H9 (cell line): ENCODE measurements at regions not wholly inside any gene's neighbourhood (a gene's known extent, or its start where the extent isn't known, plus 50 kb on each side); places are given as distances from the start of the nearest gene placed in this dataset.
"Not testable (repeated sequence)": the region's sequence is repeated elsewhere in the genome, so short reads cannot be mapped to it uniquely, and the experiment has no call there.

Experiments used
- DNase-seq: peaks from one replicate; pipeline ENCODE4 v3.0.0-alpha.2; 2017
- H2AFZ ChIP-seq: one replicate; pipeline ENCODE4 v1.6.1; 2013; ENCODE audit warnings: mild to moderate bottlenecking, low read length, control low read depth, moderate library complexity
- H2AK5ac ChIP-seq: 2 replicates; pipeline ENCODE4 v1.6.1; 2013; ENCODE audit warnings: low read length, control low read depth, mixed read lengths; ENCODE audit not compliant: insufficient read length
- H2BK120ac ChIP-seq: one replicate; pipeline ENCODE4 v1.6.1; 2013; ENCODE audit warnings: low read depth, mild to moderate bottlenecking, low read length, control low read depth, inconsistent platforms; ENCODE audit not compliant: poor library complexity, severe bottlenecking
- H2BK12ac ChIP-seq: 2 replicates; pipeline ENCODE4 v1.6.1; 2013; ENCODE audit warnings: low read length, control low read depth, mixed read lengths, low read depth; ENCODE audit not compliant: insufficient read length
- H2BK15ac ChIP-seq: 2 replicates; pipeline ENCODE4 v1.6.1; 2013; ENCODE audit warnings: low read depth, low read length, control low read depth
- H2BK20ac ChIP-seq: one replicate; pipeline ENCODE4 v1.6.1; 2013; ENCODE audit warnings: low read depth, mild to moderate bottlenecking, low read length, control low read depth, inconsistent platforms; ENCODE audit not compliant: poor library complexity, severe bottlenecking
- H2BK5ac ChIP-seq: 2 replicates; pipeline ENCODE4 v1.6.1; 2013; ENCODE audit warnings: low read length, control low read depth, mixed read lengths; ENCODE audit not compliant: insufficient read length
- H3K14ac ChIP-seq: 2 replicates; pipeline ENCODE4 v1.6.1; 2013; ENCODE audit warnings: low read length, control low read depth; ENCODE audit not compliant: insufficient read depth
- H3K18ac ChIP-seq: 2 replicates; pipeline ENCODE4 v1.6.1; 2013; ENCODE audit warnings: low read depth, mild to moderate bottlenecking, mixed read lengths, low read length, control low read depth; ENCODE audit not compliant: insufficient read length
- H3K23ac ChIP-seq: 2 replicates; pipeline ENCODE4 v1.6.1; 2013; ENCODE audit warnings: low read length, control low read depth, mixed read lengths, low read depth; ENCODE audit not compliant: insufficient read length
- H3K23me2 ChIP-seq: 2 replicates; pipeline ENCODE4 v1.6.1; 2013; ENCODE audit warnings: low read depth, mild to moderate bottlenecking, mixed read lengths, low read length, control low read depth; ENCODE audit not compliant: insufficient read length, poor library complexity, severe bottlenecking
- H3K27ac ChIP-seq: 2 replicates; pipeline ENCODE4 v1.5.1; 2013; ENCODE audit warnings: low read length, control low read depth, mixed read lengths, low read depth; ENCODE audit not compliant: insufficient read length
- H3K27me3 ChIP-seq: 2 replicates; pipeline ENCODE4 v1.6.1; 2013; ENCODE audit warnings: low read length, control low read depth, inconsistent platforms; ENCODE audit not compliant: insufficient read depth
- H3K4ac ChIP-seq: 2 replicates; pipeline ENCODE4 v1.6.1; 2013; ENCODE audit warnings: low read depth, mild to moderate bottlenecking, control low read depth, inconsistent platforms, low read length, moderate library complexity
- H3K4me1 ChIP-seq: 2 replicates; pipeline ENCODE4 v1.6.1; 2013; ENCODE audit warnings: low read length, control low read depth, inconsistent platforms; ENCODE audit not compliant: insufficient read depth
- H3K4me2 ChIP-seq: 2 replicates; pipeline ENCODE4 v1.6.1; 2013; ENCODE audit warnings: low read length, control low read depth, mixed read lengths; ENCODE audit not compliant: insufficient read length, insufficient read depth
- H3K56ac ChIP-seq: 2 replicates; pipeline ENCODE4 v1.6.1; 2013; ENCODE audit warnings: low read depth, mild to moderate bottlenecking, mixed read lengths, low read length, control low read depth; ENCODE audit not compliant: insufficient read length
- H3K79me1 ChIP-seq: 2 replicates; pipeline ENCODE4 v1.6.1; 2013; ENCODE audit warnings: low read depth, mild to moderate bottlenecking, moderate library complexity, low read length, control low read depth, inconsistent platforms; ENCODE audit not compliant: insufficient read depth, poor library complexity, severe bottlenecking
- H3K79me2 ChIP-seq: 2 replicates; pipeline ENCODE4 v1.6.1; 2013; ENCODE audit warnings: low read length, control low read depth, inconsistent platforms; ENCODE audit not compliant: insufficient read depth
- H3K9ac ChIP-seq: 2 replicates; pipeline ENCODE4 v1.6.1; 2013; ENCODE audit warnings: low read length, control low read depth, mixed read lengths; ENCODE audit not compliant: insufficient read length; ENCODE audit errors: extremely low read depth
- H3K9me3 ChIP-seq: one replicate; pipeline ENCODE4 v1.6.1; 2013; ENCODE audit warnings: low read depth, low read length, inconsistent platforms; ENCODE audit not compliant: control insufficient read depth
- H3T11ph ChIP-seq: one replicate; pipeline ENCODE4 v1.6.1; 2013; ENCODE audit warnings: mild to moderate bottlenecking, low read length, control low read depth, inconsistent platforms
- H4K20me1 ChIP-seq: one replicate; pipeline ENCODE4 v1.6.1; 2013; ENCODE audit not compliant: control insufficient read depth, insufficient read length, insufficient read depth
- H4K5ac ChIP-seq: 2 replicates; pipeline ENCODE4 v1.6.1; 2013; ENCODE audit warnings: low read depth, mild to moderate bottlenecking, mixed read lengths, low read length, control low read depth; ENCODE audit not compliant: insufficient read length
- H4K8ac ChIP-seq: replicated peaks from 2 replicates; pipeline ENCODE4 v1.6.1; 2013; ENCODE audit warnings: low read length, control low read depth, mixed read lengths, low read depth; ENCODE audit not compliant: insufficient read length
- H4K91ac ChIP-seq: 2 replicates; pipeline ENCODE4 v1.6.1; 2013; ENCODE audit warnings: low read depth, mild to moderate bottlenecking, moderate library complexity, mixed read lengths, low read length, control low read depth; ENCODE audit not compliant: insufficient read length
- H3K27ac Mint-ChIP-seq, 3 experiments: 2 replicates in 2 of 3; 3 replicates in 1 of 3; pipeline ENCODE4 v1.8.0; 2020 to 2021; ENCODE audit warnings: mixed read lengths in 3 of 3, mild to moderate bottlenecking in 1 of 3, moderate library complexity in 1 of 3
- H3K27me3 Mint-ChIP-seq: 2 replicates; pipeline ENCODE4 v1.8.0; 2021; ENCODE audit warnings: low read depth, mild to moderate bottlenecking, moderate library complexity, mixed read lengths
- H3K36me3 Mint-ChIP-seq, 3 experiments: 2 replicates in 2 of 3; 3 replicates in 1 of 3; pipeline ENCODE4 v1.8.0; 2020 to 2021; ENCODE audit warnings: low read depth in 3 of 3, mixed read lengths in 3 of 3; ENCODE audit not compliant: insufficient read depth in 1 of 3
- H3K4me1 Mint-ChIP-seq, 2 experiments: 2 replicates each; pipeline ENCODE4 v1.8.0; 2020; ENCODE audit warnings: mixed read lengths in 2 of 2
- H3K4me3 Mint-ChIP-seq, 2 experiments: 2 replicates in 1 of 2; 3 replicates in 1 of 2; pipeline ENCODE4 v1.8.0; 2020 to 2021; ENCODE audit warnings: mild to moderate bottlenecking in 2 of 2, mixed read lengths in 2 of 2, moderate library complexity in 1 of 2
- H3K9me3 Mint-ChIP-seq, 2 experiments: 2 replicates in 1 of 2; 3 replicates in 1 of 2; pipeline ENCODE4 v1.8.0; 2020; ENCODE audit warnings: mild to moderate bottlenecking in 2 of 2, mixed read lengths in 2 of 2, moderate library complexity in 1 of 2
- WGBS: extraction: QIAGEN DNeasy Blood & Tissue Kit; methylation state at CpG from one replicate; pipeline ENCODE4 v1.1.7; 2013; ENCODE audit warnings: missing lambda C conversion rate, low lambda C conversion rate, mixed read lengths; ENCODE audit not compliant: insufficient read length; ENCODE audit errors: extremely low coverage; 5-methylcytosine and 5-hydroxymethylcytosine counted together

DNA sequence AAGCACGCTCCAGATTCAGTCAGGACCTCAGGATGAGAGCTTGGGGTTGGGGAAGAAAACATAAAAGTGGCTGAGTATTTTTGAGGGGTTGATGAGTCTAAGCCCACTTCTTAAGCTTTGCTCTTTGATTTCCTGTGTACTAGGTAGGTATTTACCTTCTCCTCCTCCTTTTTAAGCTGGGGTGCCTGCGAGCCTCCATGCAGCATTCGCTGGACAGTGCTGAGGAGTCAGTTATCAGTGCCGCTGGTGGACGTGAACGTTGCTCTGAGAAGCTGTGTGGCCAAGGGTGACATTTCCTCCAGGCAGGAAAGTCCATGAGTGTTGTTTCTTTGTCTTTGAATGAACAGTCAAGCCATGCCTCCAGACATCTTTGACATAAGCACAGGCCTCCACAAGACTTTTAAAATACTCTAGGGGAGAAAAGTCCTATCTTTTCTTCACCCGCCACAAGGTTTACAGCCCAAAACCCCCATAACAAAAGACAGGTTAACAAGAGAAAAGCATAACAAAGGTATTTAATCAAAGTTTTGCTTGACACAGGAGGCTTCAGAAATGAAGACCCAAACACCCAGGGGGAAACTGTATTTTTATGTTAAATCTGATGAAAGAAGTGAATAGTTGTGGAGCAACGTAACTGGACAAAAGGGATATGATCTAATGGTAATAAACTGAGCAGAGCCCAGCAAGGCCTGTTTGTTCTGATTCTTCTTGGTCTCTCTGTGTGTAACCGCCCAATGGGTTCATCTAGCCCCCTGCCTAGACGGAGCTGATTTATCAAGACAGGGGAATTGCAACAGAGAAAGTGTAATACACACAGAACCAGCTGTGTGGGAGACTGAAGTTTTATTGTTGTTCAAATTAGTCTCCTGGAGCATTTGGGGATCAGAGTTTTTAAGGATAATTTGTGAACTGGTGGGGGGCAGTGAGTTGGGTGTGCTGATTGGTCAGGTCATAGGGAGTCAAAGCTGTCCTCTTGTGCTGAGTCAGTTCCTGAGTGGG lies 217.9 kb downstream of the SPATA31A1 start:
- H2AK5ac ChIP-seq, H3K4me3 Mint-ChIP-seq, H3K23ac ChIP-seq, H3K4ac ChIP-seq, H3K18ac ChIP-seq, H3K27me3 Mint-ChIP-seq, H3K36me3 Mint-ChIP-seq, H3K27me3 ChIP-seq, H2BK5ac ChIP-seq, H3K56ac ChIP-seq, H3T11ph ChIP-seq, H3K4me2 ChIP-seq, H3K9me3 ChIP-seq, H2BK15ac ChIP-seq, H4K8ac ChIP-seq, H3K27ac ChIP-seq, H4K91ac ChIP-seq, H2BK20ac ChIP-seq, H3K9ac ChIP-seq, H3K79me2 ChIP-seq, H2BK120ac ChIP-seq, H4K20me1 ChIP-seq, H3K14ac ChIP-seq, H3K23me2 ChIP-seq, H3K79me1 ChIP-seq, H3K4me1 ChIP-seq, H2AFZ ChIP-seq, H3K9me3 Mint-ChIP-seq, H2BK12ac ChIP-seq, H4K5ac ChIP-seq: not testable (repeated sequence)
- WGBS, result no CpG with 5 or more reads among the region's 10 CpGs
- Mint-ChIP-seq H3K4me1 (peaks cover 8 to 12% of the 10 kb centered on the region in 2 experiments), H3K27ac (peak overlapping the region in 2 of 3 experiments; percentile 74 to 83; a peak in 2 of 7 replicates)
- DNase-seq, result peak; percentile 52

DNA sequence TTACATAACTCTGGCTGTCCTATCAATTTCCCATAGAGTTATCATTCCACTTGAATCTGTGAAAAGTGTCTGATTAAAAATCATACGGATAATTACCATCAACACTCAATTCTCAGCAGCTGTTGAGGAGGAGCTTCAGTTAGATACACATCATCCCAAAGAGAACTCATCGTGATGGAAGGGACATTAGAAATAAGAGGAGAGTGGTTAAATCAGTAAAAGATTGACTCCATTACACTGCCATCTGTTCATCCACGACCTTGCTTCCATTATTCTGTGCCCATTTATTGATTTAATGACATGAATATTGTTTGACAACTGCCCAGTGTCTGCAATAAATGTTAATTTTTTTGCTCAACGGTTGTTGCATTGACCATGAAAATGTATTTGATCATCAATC lies 223.5 kb downstream of the SPATA31A1 start:
- peaks cover 7 to 11% of the 10 kb centered on the region in 2 experiments for H3K4me1 Mint-ChIP-seq
- H3T11ph ChIP-seq, H3K79me2 ChIP-seq, H4K5ac ChIP-seq, H2AFZ ChIP-seq, H2AK5ac ChIP-seq, H3K27me3 ChIP-seq, H3K4me3 Mint-ChIP-seq, H3K27me3 Mint-ChIP-seq, H3K79me1 ChIP-seq, H3K23ac ChIP-seq, H3K9me3 Mint-ChIP-seq, H3K27ac Mint-ChIP-seq, H3K56ac ChIP-seq, H2BK12ac ChIP-seq, H3K23me2 ChIP-seq, H2BK120ac ChIP-seq, H3K4ac ChIP-seq, H4K8ac ChIP-seq, H2BK20ac ChIP-seq, H3K27ac ChIP-seq, DNase-seq, H3K14ac ChIP-seq, H3K4me2 ChIP-seq, H4K91ac ChIP-seq, H3K36me3 Mint-ChIP-seq, H3K9me3 ChIP-seq, H3K4me1 ChIP-seq, H4K20me1 ChIP-seq, H2BK15ac ChIP-seq, H3K9ac ChIP-seq, H2BK5ac ChIP-seq, H3K18ac ChIP-seq: not testable (repeated sequence)
- no CpG with 5 or more reads among the region's 4 CpGs for WGBS
